SKM-1 (cell line): ENCODE measurements at regions not wholly inside any gene's neighbourhood (a gene's known extent, or its start where the extent isn't known, plus 50 kb on each side); places are given as distances from the start of the nearest gene placed in this dataset.
"Not testable (repeated sequence)": the region's sequence is repeated elsewhere in the genome, so short reads cannot be mapped to it uniquely, and the experiment has no call there.

ENCODE experiments used
- DNase-seq: peaks from one replicate; lab custom pipeline; 2025; ENCODE audit not compliant: unreplicated experiment; lab: John Stamatoyannopoulos, UW

DNA sequence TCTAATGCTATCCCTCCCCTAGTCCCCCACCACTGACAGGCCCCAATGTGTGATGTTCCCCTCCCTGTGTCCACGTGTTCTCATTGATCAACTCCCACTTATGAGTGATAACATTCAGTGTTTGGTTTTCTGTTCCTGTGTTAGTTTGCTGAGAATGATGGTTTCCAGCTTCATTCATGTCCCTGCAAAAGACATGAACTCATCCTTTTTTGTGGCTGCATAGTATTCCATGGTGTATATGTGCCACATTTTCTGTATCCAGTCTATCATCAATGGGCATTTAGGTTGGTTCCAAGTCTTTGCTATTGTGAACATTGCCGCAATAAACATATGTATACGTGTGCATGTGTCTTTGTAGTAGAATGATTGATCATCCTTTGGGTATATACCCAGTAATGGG, 153.1 kb downstream of the OR13H1 start:
- DNase-seq: not testable (repeated sequence)

DNA sequence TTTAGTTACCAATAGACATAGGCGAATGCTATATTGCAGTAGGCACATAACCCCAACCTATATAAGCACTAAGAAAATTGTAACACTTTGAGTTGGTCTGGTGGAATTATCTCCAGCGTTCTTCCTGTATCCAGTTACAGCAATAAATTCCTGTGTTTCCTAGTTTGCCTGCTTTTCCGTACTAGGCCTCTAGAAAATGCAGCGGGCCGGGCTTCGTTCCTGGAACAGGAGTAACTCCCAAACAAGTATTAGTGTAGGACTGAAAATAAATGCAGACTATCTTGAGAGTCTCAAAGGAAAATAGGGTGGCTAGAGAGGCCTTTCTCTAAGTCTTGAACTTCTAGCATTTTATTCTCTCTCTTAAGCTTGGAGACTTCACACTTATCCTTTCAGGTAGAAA, 159.8 kb downstream of the OR13H1 start:
- no peak for DNase-seq

DNA sequence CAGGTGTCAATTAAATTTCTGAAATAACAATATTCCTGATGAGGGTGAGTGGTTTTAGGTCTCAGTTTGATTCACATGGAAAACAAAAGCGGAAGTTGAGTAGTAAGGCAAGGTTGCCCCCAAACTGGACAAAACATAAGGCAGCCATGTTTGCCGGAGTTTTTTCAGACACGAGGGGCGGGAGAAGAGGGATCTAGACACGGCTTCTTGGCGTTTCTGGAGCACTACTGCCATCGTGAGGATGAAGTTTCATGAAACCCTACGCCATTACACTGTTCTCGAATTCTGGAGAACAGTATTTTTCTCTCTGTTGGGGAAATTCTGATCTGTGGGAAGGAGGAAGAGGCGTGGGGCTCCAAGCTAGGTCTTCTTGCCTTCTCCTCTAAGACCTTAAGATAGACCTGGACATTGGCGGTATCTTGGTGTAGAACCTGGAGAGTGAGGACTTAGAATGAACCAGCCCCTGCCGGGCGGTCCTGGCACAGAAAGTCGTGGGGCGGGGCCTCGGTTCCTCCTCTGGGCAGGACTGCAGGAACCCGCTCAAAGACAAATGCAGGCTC, 160.3 kb downstream of the OR13H1 start:
- DNase-seq: no peak

DNA sequence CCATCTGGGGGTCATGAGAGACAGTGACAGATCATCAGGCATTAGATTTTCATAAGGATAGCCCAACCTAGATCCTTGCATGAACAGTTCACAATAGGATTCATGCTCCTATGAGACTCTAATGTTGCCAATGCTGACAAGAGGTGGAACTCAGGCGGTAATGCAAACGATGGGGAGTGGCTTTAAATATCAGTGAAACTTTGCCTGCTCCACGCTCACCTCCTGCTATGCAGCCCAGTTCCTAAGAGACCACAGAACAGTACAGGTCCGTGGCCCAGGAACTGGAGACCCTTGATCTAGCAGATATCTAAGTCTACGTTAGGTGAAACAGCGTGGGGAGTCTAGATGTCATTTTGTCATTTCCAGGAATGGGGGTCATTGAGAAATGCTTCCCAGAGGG, 165.7 kb downstream of the OR13H1 start:
- DNase-seq: no peak

DNA sequence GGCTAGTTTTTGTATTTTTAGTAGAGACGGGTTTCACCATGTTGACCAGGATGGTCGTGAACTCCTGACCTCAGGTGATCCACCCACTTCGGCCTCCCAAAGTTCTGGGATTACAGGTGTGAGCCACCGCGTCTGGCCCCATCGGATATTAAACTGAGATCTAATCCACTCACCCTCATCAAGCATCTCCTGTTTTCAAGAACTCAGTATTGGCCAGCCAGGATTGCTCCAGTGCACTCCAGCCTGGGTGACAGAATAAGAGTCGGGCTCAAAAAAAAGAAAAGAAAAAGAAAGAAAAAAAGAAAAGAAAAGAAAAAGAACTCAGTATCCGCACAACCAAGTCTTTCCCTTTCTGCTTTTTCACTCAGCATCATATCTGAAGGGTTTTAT, 167.6 kb downstream of the OR13H1 start:
- DNase-seq: no peak

DNA sequence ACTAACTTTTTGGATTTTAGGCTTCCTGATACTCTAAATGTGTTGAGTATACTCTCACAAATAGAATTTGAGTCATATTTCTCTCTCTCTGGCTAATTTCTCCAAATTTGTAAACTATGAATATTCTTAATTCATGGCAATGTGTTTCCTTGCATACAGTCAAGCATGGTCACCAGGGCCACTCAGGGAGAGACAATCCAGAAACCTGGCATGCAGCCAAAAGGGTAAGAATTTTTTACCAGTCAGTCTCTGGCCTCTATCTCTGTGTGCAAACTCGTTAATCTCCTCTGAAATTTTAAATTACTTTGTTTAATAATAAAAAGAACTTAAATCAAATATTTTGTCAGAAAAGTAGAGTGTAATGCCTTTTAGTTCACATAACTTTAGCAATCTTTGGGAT, 179.8 kb downstream of the OR13H1 start:
- DNase-seq: no peak

DNA sequence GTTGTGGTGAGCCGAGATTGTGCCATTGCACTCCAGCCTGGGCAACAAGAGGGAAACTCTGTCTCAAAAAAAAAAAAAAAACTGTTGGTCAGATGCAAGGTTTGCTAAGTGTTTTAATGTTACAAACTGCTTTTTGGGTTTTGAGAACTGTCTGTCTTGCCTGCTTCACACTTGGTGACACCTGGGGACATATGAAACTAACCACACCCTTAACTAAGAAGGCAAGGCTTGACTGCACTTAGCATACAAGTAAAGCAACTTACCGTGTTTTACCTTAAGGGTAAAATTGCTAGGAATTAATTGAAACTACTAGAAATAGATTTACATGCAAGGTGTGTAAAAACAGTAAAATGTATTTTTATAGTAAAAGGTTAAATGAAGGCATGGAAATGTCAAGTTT, 180.4 kb downstream of the OR13H1 start:
- DNase-seq: no peak

DNA sequence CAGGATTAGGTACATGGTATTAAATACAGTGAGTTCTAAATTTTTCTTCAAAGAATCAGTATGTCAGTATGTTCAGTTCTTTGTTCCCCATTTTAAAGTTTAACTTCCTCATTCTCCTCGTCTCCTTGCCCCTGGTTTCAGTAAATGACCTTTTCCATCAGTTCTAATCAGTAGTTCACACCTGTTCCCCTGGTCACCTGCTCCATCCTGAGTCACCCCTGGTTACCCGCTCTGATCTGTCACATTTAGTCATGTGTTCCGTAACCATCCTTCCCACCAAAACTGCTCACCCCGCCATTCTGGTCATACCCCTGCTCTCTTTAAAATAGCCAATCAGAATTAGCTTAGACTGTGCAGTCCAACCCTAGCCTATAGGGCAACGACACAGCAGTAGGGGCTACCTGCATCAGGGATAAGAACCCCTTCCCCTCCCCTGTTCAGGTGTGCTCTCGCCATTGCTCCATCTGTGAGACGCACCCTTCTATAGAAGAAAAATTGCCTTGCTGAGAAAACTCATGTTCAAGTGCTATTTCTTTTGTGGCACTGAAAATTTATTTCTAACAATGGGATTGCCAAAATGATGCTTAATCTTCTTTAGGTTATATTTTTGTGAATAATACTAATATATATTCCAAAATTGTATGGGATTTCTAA, 181.3 kb downstream of the OR13H1 start:
- no peak for DNase-seq

DNA sequence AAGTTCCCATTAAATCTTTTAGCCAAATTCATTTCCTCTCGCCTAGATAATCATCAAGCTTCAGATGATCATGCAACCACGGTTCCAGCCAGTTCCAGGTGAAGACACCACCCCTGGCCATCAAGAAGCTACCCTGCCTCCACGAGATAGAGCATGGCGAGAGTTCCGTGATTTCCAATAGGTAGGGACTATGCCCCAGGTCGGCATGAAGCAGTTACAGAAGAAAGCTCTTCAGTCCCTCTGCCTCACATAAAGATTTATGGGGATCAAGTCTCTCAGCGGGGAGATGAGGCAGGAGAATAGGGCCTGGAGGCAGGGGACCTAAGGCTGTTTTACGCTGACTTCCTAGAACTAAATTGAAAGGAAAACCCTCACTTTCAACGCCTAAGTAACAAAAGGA, 183.9 kb downstream of the OR13H1 start:
- DNase-seq: no peak

DNA sequence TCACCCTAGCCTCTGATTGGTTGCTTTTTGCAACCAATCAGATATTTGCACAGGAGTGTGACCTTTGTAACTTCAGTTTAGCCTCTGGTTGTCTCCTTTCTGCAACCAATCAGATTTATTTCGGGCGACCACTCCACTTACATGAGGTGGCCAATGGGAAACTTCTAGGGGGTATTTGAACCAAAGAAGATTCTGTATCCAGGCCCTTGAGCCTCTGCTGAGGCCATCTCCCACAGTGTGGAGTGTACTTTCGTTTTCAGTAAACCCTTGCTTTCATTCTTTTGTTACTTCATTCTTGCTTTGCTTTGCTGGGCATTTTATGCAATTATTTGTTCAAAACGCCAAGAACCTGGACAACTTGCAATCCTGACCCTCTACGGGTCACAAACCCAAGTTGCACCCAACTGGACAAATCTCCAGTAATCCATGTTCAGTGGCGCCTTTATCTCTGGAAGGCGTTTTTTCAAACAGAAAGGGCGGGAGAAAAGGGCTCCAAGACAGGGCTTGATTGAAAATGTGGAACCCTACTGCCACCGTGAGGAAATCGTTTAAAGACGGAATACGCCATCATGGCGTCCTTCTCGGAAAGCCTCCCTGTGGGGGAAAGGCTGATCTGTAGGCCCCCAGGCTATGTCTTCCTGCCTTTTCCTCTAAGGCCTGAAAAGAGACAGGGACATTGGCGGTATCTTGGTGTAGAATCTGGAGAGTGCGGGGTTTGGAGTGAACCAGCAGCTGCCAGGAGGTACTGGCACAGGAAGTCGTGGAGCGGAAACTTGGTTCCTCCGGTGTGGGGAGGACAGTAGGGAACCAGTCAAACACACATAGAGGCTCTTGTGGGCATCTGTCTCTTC, 184.6 kb downstream of the OR13H1 start:
- DNase-seq: no peak

DNA sequence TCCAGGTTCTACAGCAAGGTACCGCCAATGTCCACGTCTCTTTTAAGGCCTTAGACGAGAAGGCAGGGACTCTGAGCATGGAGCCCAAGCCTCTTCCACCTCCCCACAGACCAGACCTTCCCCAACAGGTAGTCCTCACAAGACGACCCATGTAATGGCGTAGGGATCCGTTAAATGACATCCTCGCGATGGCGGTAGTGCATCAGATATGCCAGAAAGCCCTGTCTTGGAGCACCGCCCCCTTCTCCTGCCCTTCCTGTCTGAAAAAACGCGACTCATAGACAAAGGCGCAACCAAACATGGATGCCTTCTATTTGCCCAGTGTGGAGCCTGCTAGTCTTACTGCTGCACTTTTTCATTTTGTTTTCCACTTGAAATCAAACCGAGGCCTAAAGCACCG, 185.4 kb downstream of the OR13H1 start:
- DNase-seq: no peak

DNA sequence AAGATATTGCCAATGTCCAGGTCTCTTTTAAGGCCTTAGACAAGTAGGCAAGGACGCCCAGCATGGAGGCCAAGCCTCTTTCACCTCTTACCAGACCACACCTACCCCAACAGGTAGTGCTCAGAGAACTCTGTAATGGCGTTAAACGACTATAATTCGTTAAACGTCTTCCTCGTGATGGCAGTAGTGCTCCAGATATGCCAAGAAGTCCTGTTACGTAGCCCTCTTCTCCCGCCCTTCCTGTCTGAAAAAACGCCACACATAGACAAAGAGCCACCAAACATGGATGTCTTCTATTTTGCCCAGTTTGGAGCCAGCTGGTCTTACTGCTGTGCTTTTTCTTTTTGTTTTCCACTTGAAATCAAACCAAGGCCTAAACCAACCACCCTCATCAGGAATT, 190.7 kb downstream of the OR13H1 start:
- no peak for DNase-seq

DNA sequence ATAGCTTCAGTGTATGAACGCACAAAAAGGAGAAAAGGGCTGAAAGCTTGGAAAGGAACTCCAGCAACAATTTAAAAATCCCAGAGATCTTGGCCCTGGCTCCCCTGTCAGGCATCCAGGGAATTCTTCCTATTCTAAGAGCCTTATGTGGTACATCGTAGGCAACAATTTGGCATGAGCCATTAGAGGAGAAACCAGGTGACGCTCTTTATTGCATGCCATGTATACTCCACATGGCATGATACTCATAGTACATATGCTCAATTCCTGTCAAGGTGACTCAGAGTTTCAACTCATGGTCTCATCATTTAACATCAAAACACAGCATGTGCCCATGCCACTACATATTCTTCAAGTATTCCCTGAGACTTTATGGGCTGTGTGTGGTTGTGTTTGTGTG, 191.3 kb downstream of the OR13H1 start:
- DNase-seq: no peak

DNA sequence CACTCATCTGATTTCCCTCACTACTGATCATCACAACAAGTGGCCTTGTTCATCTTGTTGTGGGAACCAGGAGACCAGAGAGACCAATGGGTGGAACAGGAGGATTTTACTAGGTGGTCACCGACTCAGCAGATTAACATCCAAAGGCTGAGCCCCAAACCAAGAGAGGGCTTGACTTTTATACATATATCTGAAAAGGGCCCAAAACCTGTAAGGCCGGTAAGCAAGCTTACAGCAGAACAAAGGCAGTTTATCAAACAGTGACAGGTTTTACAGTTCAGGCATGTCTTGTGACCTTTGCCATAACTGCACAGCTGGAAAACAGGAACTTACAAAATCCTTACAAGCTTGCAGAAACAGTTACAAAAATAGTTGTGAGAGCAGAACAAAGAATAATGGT, 195.9 kb downstream of the OR13H1 start:
- DNase-seq: no peak

DNA sequence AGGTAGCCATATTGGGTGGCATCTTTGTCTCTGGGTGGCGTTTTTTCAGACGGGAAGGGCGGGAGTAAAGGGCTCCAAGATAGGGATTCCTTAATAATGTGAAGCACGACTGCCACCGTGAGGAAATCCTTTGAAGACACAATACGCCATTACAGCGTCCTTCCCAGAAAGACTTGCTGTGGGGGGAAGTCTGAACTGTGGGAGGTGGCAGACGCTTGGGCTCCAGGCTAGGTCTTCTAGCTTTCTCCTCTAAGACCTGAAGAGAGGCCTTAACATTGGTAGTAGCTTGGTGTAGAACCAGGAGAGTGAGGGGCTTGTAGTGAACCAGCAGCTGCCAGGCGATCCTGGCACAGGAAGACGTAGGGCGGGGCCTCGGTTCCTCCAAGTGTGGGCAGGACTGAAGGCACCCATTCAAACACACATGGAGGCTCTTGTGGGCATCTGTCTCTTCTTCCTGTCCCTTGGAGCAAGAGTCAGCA, 197.3 kb downstream of the OR13H1 start:
- DNase-seq: no peak

DNA sequence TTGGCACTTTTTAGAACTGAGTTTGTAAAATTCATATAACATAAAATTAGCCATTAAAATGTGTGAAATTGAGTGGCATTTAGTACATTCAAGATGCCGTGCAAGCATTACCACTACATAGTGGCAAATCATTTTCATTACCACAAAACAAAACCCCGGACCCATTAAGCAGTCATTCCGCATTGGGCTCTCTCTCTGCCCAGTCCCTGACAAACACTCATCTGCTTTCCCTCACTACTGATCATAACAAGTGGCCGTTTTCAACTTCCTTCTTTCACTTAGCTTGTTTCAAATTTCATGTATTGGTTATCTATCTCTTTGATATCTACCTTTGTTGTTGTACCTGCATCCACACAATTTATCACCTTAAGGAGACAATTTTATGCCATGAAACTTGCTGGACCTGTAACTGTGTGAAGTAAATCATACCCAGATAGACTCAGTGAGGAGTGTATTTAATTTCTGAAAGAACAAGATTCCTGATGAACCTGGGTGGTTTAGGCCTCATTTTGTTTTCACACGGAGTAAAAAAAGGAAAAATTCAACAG, 202.1 kb downstream of the OR13H1 start:
- DNase-seq: no peak

DNA sequence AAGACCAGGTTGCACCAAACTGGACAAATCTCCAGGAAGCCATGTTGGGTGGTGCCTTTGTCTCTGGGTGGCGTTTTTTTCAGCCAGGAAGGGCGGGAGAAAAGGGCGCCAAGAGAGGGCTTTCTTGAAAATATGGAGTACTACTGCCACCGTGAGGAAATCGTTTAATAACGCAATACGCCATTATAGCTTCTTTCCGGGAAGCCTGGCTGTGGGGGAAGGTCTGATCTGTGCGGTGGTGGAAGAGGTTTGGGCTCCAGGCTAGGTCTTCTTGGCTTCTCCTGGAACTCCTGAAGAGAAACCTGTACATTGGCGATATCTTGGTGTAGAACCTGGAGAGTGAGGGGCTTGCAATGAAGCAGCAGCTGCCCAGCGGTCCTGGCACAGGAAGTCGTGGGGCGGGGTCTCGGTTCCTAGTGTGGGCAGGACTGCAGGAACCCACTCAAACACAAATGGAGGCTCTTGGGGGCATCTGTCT, 202.7 kb downstream of the OR13H1 start:
- no peak for DNase-seq

DNA sequence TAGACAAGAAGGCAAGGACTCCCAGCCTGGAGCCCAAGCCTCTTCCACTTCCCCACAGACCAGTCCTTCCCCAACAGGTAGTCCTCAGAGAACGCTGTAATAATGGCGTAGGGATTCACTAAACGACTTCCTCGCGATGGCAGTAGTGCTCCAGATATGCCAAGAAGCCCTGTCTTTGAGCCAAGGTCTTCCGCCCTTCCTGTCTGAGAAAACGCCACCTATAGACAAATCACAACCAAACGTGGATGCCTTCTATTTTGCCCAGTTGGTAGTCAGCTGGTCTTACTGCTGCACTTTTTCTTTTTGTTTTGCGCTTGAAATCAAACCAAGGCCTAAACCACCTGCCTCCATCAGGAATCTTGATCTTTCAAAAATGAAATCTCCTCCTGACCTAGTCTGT, 203.3 kb downstream of the OR13H1 start:
- no peak for DNase-seq

DNA sequence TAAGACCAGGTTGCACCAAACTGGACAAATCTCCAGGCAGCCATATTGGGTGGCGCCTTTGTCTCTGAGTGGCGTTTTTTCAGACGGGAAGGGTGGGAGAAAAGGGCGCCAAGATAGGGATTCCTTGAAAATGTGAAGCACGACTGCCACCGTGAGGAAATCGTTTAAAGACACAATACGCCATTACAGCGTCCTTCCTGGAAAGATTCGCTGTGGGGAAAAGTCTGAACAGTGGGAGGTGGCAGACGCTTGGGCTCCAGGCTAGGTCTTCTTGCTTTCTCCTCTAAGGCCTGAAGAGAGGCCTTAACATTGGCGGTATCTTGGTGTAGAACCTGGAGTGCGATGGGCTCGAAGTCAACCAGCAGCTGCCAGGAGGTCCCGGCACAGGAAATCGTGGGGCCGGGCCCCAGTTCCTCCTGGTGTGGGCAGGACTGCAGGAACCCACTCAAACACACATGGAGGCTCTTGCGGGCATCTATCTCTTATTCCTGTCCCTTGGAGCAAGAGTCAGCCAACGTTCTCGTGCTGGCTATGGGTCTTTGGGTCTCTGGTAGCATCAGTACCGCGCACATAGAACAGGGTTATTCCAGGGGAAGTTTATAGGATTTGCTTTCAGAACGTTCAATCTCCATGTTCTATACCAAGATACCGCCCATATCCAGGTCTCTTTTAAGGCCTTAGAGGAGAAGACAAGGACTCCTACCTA, 208.8 kb downstream of the OR13H1 start:
- no peak for DNase-seq

DNA sequence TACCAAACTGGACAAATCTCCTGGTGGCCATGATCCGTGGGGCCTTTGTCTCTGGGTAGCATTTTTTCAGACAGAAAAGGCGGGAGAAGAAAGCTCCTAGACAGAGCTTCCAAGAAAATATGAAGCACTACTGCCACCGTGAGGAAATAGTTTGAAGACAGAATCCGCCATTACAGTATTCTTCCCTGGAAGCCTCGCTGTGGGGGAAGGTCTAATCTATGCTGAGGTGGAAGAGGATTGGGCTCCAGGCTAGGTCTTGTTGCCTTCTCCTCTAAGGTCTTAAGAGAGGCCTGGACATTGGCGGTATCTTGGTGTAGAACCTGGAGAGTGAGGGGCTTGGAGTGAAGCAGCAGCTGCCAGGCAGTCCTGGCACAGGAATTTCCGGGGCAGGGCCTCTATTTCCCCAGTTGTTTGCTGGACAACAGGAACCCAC, 218.9 kb downstream of the OR13H1 start:
- no peak for DNase-seq

DNA sequence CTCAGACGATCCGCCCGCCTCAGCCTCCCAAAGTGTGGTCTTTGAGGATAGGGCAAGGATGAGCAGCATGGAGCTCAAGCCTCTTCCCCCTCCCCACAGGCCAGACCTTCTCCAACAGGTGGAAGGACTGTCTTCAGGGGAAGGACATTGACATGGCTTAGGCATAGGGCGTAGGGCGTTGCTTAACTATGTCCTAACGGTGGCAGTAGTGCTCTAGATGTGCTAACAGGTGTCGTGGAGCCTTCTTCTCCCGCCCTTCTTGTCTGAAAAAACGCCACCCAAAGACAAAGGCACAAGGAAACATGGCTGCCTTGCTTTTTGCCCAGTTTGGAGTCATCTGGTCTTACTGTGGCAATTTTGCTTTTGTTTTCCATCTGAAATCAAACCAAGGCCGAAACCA, 219.8 kb downstream of the OR13H1 start:
- DNase-seq: no peak
